Natural killer cell (primary cell): ENCODE measurements at regions not wholly inside any gene's neighbourhood (a gene's known extent, or its start where the extent isn't known, plus 50 kb on each side); places are given as distances from the start of the nearest gene placed in this dataset.

Source experiments
- ATAC-seq, 3 donors: fragments of 150-1000 bp in 2 of 3; fragments of 200-7000 bp in 1 of 3; cut with Tn5 transposase; 1 replicate in 1 of 3; 2 replicates in 2 of 3; pipeline ENCODE4 v1.10.0; 2021; ENCODE audit warnings: mild to moderate bottlenecking in 2 of 3, moderate library complexity in 2 of 3
- DNase-seq, 2 donors: peaks; one replicate each; pipeline versions ENCODE4 v3.0.0 to v3.0.0-alpha.2; 2013 to 2021; ENCODE audit warnings: mixed read lengths in 1 of 2
- H3K27ac ChIP-seq: one replicate; pipeline ENCODE4 v1.5.1; 2013; ENCODE audit warnings: mild to moderate bottlenecking, low read length
- H3K27me3 ChIP-seq: one replicate; pipeline ENCODE4 v1.6.1; 2013; ENCODE audit warnings: low read length; ENCODE audit not compliant: control insufficient read depth, insufficient read depth
- H3K36me3 ChIP-seq: one replicate; pipeline ENCODE4 v1.6.1; 2013; ENCODE audit warnings: low read length; ENCODE audit not compliant: control insufficient read depth, insufficient read depth
- H3K4me1 ChIP-seq: one replicate; pipeline ENCODE4 v1.6.1; 2013; ENCODE audit warnings: low read length; ENCODE audit not compliant: control insufficient read depth, insufficient read depth
- H3K4me3 ChIP-seq: one replicate; pipeline ENCODE4 v1.5.1; 2013; ENCODE audit warnings: low read length
- H3K9me3 ChIP-seq: one replicate; pipeline ENCODE4 v1.6.1; 2013; ENCODE audit warnings: low read length; ENCODE audit not compliant: control insufficient read depth, insufficient read depth
- H3K27ac Mint-ChIP-seq, 2 donors: one replicate each; pipeline ENCODE4 v1.8.0; 2022; ENCODE audit warnings: mild to moderate bottlenecking in 2 of 2, mixed read lengths in 2 of 2, moderate library complexity in 1 of 2
- H3K27me3 Mint-ChIP-seq, 2 donors: one replicate each; pipeline ENCODE4 v1.8.0; 2022; ENCODE audit warnings: low read depth in 2 of 2, mixed read lengths in 2 of 2
- H3K36me3 Mint-ChIP-seq: one replicate; pipeline ENCODE4 v1.8.0; 2022; ENCODE audit warnings: mixed read lengths
- H3K4me1 Mint-ChIP-seq, 2 donors: one replicate each; pipeline ENCODE4 v1.8.0; 2022; ENCODE audit warnings: mixed read lengths in 2 of 2
- H3K4me3 Mint-ChIP-seq: one replicate; pipeline ENCODE4 v1.8.0; 2022; ENCODE audit warnings: mild to moderate bottlenecking, moderate library complexity, mixed read lengths
- H3K9me3 Mint-ChIP-seq, 2 donors: one replicate each; pipeline ENCODE4 v1.8.0; 2022; ENCODE audit warnings: mixed read lengths in 2 of 2
- WGBS: methylation state at CpG from one replicate; pipeline ENCODE4 v1.1.7; 2013; ENCODE audit warnings: missing lambda C conversion rate; ENCODE audit not compliant: insufficient coverage; 5-methylcytosine and 5-hydroxymethylcytosine counted together
- intact Hi-C: fragments of 100-400 bp; cut with micrococcal nuclease; formaldehyde crosslinking; loops from one replicate; pipeline ENCODE4 v1.14.2; 2022
- TF ChIP-seq, protein P1 (sequence below): fragments of 200-600 bp; IDR thresholded peaks from one replicate; pipeline ENCODE4 v1.8.0; 2022; ENCODE audit warnings: antibody characterized with exemption

DNA sequence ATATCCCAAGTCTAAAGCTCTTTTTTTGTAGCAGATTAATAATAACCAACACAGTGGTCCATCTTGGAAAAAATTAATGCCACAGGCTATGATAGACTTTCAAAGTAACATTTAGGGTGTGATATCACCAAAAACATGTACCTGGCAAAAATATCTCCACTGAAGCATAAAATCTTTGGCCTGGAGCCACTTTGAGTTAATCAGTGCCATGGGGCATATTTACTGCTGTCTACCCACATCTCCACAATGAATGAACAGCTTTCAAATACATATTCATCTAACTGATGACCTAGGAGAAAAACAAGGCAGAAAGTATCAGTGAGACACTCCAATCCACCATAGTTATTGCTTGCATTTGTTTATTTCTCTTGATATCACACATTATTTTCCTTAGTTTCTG is 296.0 kb upstream of the MDFIC2 start:
- no peak for DNase-seq
- peaks cover 0 to 6% of the 10 kb centered on the region in 2 donors for H3K27me3 Mint-ChIP-seq
- no peaks in the 10 kb centered on the region for H3K9me3 Mint-ChIP-seq
- H3K4me3 ChIP-seq = no peak overlapping the region
- no peaks in the 10 kb centered on the region for H3K36me3 ChIP-seq
- H3K9me3 ChIP-seq = peaks cover 2% of the 10 kb centered on the region
- no peak overlapping the region for H3K27ac ChIP-seq
- intact Hi-C loops = no loop called here
- H3K4me3 Mint-ChIP-seq = no peak overlapping the region
- peaks cover 2% of the 10 kb centered on the region for H3K27me3 ChIP-seq
- ATAC-seq = no peak
- no peaks in the 10 kb centered on the region for H3K4me1 ChIP-seq
- no peaks in the 10 kb centered on the region for H3K36me3 Mint-ChIP-seq
- H3K27ac Mint-ChIP-seq = no peak overlapping the region
- TF ChIP-seq, protein P1, sequence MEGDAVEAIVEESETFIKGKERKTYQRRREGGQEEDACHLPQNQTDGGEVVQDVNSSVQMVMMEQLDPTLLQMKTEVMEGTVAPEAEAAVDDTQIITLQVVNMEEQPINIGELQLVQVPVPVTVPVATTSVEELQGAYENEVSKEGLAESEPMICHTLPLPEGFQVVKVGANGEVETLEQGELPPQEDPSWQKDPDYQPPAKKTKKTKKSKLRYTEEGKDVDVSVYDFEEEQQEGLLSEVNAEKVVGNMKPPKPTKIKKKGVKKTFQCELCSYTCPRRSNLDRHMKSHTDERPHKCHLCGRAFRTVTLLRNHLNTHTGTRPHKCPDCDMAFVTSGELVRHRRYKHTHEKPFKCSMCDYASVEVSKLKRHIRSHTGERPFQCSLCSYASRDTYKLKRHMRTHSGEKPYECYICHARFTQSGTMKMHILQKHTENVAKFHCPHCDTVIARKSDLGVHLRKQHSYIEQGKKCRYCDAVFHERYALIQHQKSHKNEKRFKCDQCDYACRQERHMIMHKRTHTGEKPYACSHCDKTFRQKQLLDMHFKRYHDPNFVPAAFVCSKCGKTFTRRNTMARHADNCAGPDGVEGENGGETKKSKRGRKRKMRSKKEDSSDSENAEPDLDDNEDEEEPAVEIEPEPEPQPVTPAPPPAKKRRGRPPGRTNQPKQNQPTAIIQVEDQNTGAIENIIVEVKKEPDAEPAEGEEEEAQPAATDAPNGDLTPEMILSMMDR = no peak
- no peaks in the 10 kb centered on the region for H3K4me1 Mint-ChIP-seq

DNA sequence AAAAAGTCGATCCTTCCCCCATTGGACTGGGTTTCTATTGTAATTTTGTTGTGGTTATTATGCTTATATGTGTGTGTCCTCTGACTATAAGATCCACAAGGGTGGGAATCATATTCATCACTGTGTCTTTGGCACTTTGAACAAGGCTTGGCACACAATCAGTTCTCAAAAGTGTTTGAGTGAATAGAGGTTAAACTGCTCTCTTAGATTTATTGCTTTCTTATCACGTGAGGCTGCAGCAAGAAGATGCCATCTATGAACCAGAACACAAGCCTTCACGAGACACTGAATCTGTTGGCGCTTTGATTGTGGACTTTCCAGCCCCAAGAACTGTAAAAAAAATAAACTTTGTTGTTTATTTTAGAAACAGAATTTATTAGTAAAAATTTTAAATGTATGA is 295.0 kb upstream of the MDFIC2 start:
- TF ChIP-seq, protein P1 = no peak
- WGBS = 91% methylated on average over 3 of the region's 4 CpGs
- peaks cover 2% of the 10 kb centered on the region for H3K27me3 ChIP-seq
- H3K4me3 ChIP-seq = no peak overlapping the region
- H3K27ac Mint-ChIP-seq = no peak overlapping the region
- no peaks in the 10 kb centered on the region for H3K4me1 ChIP-seq
- no peaks in the 10 kb centered on the region for H3K36me3 Mint-ChIP-seq
- ATAC-seq (no peak), DNase-seq (no peak)
- H3K27ac ChIP-seq = no peak overlapping the region
- no peaks in the 10 kb centered on the region for H3K36me3 ChIP-seq
- no peak overlapping the region for H3K4me3 Mint-ChIP-seq
- H3K9me3 Mint-ChIP-seq = no peaks in the 10 kb centered on the region
- peaks cover 0 to 6% of the 10 kb centered on the region in 2 donors for H3K27me3 Mint-ChIP-seq
- no peaks in the 10 kb centered on the region for H3K4me1 Mint-ChIP-seq
- intact Hi-C loops = no loop called here
- no peaks in the 10 kb centered on the region for H3K9me3 ChIP-seq

DNA sequence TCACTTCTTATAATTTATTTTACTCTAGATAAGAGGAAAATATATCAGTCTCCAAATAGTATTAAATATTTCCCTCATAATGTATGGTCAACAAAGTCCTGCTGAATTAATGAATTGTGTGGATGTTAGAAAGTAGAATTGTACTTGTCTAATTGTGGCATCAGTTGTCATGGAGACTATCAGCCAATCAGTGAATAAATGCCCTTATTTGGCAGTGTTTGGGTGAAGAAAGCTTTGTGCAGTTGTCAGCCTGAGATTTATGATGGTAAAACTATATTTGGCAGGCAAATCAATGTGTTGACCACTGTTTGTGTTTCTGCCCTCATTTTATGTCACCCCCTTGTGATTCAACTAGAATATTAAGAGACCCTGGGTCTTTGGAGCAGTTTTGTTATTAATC is 293.6 kb upstream of the MDFIC2 start:
- peaks cover 0 to 6% of the 10 kb centered on the region in 2 donors for H3K27me3 Mint-ChIP-seq
- H3K27me3 ChIP-seq = peaks cover 2% of the 10 kb centered on the region
- no peaks in the 10 kb centered on the region for H3K36me3 Mint-ChIP-seq
- no peaks in the 10 kb centered on the region for H3K36me3 ChIP-seq
- peaks cover 0 to 2% of the 10 kb centered on the region in 2 donors for H3K9me3 Mint-ChIP-seq
- H3K4me1 ChIP-seq = no peaks in the 10 kb centered on the region
- H3K4me3 ChIP-seq = no peak overlapping the region
- H3K4me1 Mint-ChIP-seq = no peaks in the 10 kb centered on the region
- DNase-seq (no peak), ATAC-seq (no peak)
- H3K27ac ChIP-seq = no peak overlapping the region
- no peaks in the 10 kb centered on the region for H3K9me3 ChIP-seq
- TF ChIP-seq, protein P1 = no peak
- no peak overlapping the region for H3K4me3 Mint-ChIP-seq
- no peak overlapping the region for H3K27ac Mint-ChIP-seq
- intact Hi-C loops = no loop called here

DNA sequence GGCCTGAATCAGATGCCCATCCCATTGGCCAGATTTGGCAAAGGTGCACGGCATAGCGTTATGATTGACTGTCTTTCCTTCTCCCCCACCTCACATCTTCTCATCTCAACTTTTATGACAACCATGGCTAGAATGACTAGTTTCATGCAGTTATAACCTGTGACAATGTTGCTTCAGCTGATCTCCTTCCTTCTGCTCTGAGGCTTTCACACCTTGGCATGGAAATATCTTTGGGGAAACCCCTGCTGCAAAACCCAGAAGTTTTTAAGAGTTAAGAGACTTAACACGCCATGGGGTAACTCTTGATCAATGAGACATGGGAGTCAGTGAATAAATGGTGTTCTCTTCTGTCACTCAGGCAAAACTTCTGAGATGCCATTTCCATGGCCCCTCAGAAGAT is 290.7 kb upstream of the MDFIC2 start:
- no peak for DNase-seq
- intact Hi-C loops = no loop called here
- 32% methylated on average over 3 of the region's 3 CpGs for WGBS

More for the DNA sequence above, 290.7 kb upstream of the MDFIC2 start:
- H3K4me3 Mint-ChIP-seq = no peak overlapping the region
- no peak overlapping the region for H3K27ac Mint-ChIP-seq
- Histone ChIP-seq H3K9me3 (no peaks in the 10 kb centered on the region), H3K27ac (no peak overlapping the region), H3K4me1 (no peaks in the 10 kb centered on the region), H3K27me3 (peaks cover 6% of the 10 kb centered on the region), H3K36me3 (no peaks in the 10 kb centered on the region), H3K4me3 (no peak overlapping the region)
- TF ChIP-seq, protein P1 = no peak
- H3K36me3 Mint-ChIP-seq = no peaks in the 10 kb centered on the region
- ATAC-seq = no peak
- peaks cover 0 to 8% of the 10 kb centered on the region in 2 donors for H3K27me3 Mint-ChIP-seq
- peaks cover 0 to 2% of the 10 kb centered on the region in 2 donors for H3K9me3 Mint-ChIP-seq
- no peaks in the 10 kb centered on the region for H3K4me1 Mint-ChIP-seq
